HEK293T (cell line): ENCODE measurements at regions not wholly inside any gene's neighbourhood (a gene's known extent, or its start where the extent isn't known, plus 50 kb on each side); places are given as distances from the start of the nearest gene placed in this dataset.

Experiments used
- ARNT ChIP-seq: fragments of 450-650 bp; IDR thresholded peaks from 2 replicates; pipeline ENCODE4 v1.6.1; 2017; ENCODE audit warnings: mild to moderate bottlenecking
- BHLHE40 ChIP-seq: fragments of 450-650 bp; IDR thresholded peaks from 2 replicates; pipeline ENCODE4 v1.6.1; 2016; ENCODE audit warnings: mild to moderate bottlenecking, moderate library complexity, borderline replicate concordance
- CTBP1 ChIP-seq: fragments of 450-650 bp; IDR thresholded peaks from 2 replicates; pipeline ENCODE4 v1.6.1; 2016; ENCODE audit warnings: borderline replicate concordance
- ELF4 ChIP-seq: fragments of 450-650 bp; IDR thresholded peaks from 2 replicates; pipeline ENCODE4 v1.6.1; 2017; ENCODE audit warnings: antibody characterized with exemption
- FOXA1 ChIP-seq: fragments of 450-650 bp; IDR thresholded peaks from 2 replicates; pipeline ENCODE4 v1.6.1; 2016; ENCODE audit warnings: mild to moderate bottlenecking
- FOXK2 ChIP-seq: fragments of 450-650 bp; IDR thresholded peaks from 2 replicates; pipeline ENCODE4 v1.6.1; 2016; ENCODE audit warnings: mild to moderate bottlenecking
- FOXM1 ChIP-seq: fragments of 450-650 bp; IDR thresholded peaks from 2 replicates; pipeline ENCODE4 v1.6.1; 2017; ENCODE audit warnings: mild to moderate bottlenecking, borderline replicate concordance
- HDGF ChIP-seq: fragments of 450-650 bp; IDR thresholded peaks from 2 replicates; pipeline ENCODE4 v1.6.1; 2017; ENCODE audit warnings: antibody characterized with exemption, borderline replicate concordance
- LEF1 ChIP-seq: fragments of 450-650 bp; IDR thresholded peaks from 2 replicates; pipeline ENCODE4 v1.6.1; 2017; ENCODE audit warnings: mild to moderate bottlenecking, borderline replicate concordance
- SP1 ChIP-seq: fragments of 450-650 bp; IDR thresholded peaks from 2 replicates; pipeline ENCODE4 v1.6.1; 2017
- SUZ12 ChIP-seq: fragments of 450-650 bp; IDR thresholded peaks from 2 replicates; pipeline ENCODE4 v1.6.1; 2016; ENCODE audit warnings: mild to moderate bottlenecking
- TARDBP ChIP-seq: fragments of 450-650 bp; IDR thresholded peaks from 2 replicates; pipeline ENCODE4 v1.6.1; 2016
- ZNF384 ChIP-seq: fragments of 450-650 bp; IDR thresholded peaks from 2 replicates; pipeline ENCODE4 v1.6.1; 2016
- TF ChIP-seq, protein P1 (sequence below): fragments of 450-650 bp; IDR thresholded peaks from 2 replicates; pipeline ENCODE4 v1.6.1; 2016

DNA sequence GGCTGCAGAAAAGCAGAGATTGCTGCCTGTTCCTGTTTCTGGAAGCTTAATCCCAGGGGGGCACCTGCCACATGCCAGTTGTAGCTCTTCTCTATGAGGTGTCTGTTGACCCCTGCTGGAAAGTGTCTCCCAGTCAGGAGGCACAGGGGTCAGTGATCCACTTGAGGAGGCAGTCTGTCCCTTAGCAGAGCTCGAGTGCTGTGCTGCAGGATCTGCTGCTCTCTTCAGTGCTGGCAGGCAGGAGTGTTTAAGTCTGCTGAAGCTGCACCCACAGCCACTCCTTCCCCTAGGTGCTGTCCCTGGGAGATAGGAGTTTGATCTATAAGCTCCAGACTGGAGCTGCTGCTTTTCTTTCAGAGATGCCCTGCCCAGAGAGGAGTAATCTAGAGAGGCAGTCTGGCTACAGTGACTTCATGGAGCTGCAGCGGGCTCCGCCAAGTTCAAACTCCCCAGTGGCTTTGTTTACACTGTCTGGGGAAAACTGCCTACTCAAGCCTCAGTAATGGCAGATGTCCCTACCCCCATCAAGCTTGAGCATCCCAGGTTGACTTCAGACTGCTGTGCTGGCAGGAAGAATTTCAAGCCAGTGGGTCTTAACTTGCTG is 57.6 kb upstream of the CROT start:
- TF ChIP-seq SP1 = no peak
- no peak for TF ChIP-seq FOXA1
- TF ChIP-seq ZNF384 = no peak
- TF ChIP-seq SUZ12 = no peak
- no peak for TF ChIP-seq LEF1
- no peak for TF ChIP-seq TARDBP
- no peak for TF ChIP-seq ELF4
- TF ChIP-seq FOXM1 = no peak
- TF ChIP-seq CTBP1 = no peak
- no peak for TF ChIP-seq ARNT
- TF ChIP-seq BHLHE40 = no peak
- TF ChIP-seq HDGF = no peak
- TF ChIP-seq, protein P1, sequence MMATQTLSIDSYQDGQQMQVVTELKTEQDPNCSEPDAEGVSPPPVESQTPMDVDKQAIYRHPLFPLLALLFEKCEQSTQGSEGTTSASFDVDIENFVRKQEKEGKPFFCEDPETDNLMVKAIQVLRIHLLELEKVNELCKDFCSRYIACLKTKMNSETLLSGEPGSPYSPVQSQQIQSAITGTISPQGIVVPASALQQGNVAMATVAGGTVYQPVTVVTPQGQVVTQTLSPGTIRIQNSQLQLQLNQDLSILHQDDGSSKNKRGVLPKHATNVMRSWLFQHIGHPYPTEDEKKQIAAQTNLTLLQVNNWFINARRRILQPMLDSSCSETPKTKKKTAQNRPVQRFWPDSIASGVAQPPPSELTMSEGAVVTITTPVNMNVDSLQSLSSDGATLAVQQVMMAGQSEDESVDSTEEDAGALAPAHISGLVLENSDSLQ = no peak
- no peak for TF ChIP-seq FOXK2
